ENCODE measurements at regions not wholly inside any gene's neighbourhood (a gene's known extent, or its start where the extent isn't known, plus 50 kb on each side); places are given as distances from the start of the nearest gene placed in this dataset.

- no peak for DNase-seq (ENCODE audit: extremely low read depth in 1 of 2, low read depth in 1 of 2)
Measured at GRCh38 chr2:128380061-128380889, 61.6 kb upstream of the HS6ST1 start.

DNA sequence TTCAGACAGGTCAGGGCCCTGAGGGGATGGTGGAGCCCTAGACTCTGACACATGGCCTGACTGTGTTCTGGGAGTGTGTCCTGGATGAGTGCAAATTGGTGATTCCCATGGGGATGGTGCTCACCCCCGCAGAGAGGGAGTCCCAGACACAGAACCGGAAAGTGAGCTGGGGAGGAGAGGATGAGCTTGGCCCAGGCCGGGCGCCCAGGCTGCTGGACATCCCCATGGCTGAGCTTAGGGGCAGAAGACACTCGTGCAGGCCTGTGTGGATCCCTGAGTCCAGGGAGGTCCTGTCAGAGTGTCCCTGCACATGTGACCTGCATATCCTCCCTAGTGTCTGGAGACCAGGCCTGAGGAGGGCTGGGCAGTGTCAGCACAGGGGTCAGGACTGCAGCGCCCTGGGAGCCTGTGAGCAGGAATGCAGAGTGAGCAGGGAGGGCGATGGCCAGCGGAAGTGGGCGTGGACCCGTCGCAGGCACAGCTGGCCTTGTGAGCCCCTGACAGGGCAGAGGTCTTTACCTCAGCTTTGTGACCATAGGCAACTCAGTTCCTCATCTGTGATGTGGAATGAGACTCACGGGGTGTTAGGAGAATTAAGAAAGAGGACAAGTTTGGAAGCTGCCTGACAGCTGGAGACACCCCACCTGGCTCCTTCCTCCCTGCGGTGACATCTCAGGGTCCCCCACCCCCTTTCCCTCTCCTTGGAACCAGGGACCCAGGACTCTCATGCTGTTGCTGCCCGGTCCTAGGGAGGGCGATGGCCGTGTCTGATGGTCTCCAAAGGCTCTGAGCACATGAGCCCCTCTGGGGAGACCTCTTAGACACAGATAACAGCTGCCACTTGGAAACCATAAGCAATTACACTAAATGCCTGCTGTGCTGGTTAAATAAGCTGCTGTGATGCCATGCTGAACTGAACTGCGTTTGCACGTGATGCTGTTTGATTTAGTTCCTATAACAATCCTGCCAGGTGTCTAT, 62.6 kb upstream of the HS6ST1 start:
- no peak for DNase-seq (ENCODE audit: extremely low read depth in 1 of 2, low read depth in 1 of 2)

DNA sequence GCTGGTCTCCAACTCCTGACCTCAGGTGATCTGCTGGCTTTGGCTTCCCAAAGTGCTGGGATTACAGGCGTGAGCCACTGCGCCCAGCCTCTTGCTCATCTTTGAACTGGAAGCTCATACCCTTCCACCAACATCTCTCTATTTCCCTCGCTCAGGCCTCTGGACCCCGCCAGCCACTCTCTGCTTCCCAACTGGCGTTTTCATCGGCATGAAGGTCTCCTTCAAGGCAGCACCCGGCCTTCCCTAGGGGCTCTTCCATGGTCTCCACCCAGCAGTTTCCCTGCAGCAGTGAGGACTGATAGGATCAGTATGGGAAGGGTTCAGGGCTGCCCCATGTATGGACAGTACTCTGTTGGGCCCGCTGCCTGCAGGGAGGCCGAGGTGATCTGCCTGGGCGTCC, 65.8 kb upstream of the HS6ST1 start:
- no peak for DNase-seq (ENCODE audit: extremely low read depth in 1 of 2, low read depth in 1 of 2)

- DNase-seq (ENCODE audit: extremely low read depth in 1 of 2, low read depth in 1 of 2), result no peak
Measured at GRCh38 chr2:128384956-128385355, 66.3 kb upstream of the HS6ST1 start.

DNA sequence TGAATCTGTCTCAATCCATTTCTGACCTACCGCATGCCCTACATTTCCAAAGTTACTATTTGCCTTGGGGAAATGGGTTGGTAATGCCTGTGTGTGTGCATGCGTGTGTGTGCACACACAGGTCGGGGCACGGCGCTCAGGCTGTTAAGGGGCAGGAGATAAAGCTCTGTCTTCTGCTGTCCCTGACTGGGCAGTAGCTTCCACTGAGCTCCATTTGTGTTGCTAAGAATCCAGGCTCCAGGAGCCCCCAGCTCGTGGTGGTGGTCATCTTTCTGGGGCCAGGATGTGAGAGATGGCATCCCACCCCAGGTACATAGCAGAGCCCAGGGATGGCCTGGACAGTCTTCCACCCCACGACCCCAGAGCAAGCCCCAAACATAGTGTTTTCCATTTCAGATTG, 66.7 kb upstream of the HS6ST1 start:
- DNase-seq (ENCODE audit: extremely low read depth in 1 of 2, low read depth in 1 of 2), result no peak

DNA sequence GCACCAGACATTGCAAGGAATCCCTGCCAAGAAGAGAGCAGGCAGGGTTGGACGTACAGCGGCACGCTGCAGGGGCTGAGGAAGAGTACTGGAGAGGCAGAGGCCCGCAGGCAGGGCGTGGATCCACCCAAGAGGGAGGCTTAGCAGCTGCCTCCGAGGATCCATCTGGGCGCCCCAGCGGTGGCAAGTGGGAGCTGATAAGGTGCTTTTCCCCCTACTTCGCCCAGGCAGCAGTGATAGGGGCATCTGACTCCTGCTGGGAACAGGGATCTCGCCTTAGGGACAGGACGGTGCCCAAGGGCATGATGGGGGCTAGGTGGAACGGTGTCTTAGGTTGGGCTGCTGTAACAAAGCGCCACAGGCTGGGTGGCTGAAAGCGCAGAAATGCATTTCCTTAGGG, 67.4 kb upstream of the HS6ST1 start:
- DNase-seq (ENCODE audit: extremely low read depth in 1 of 2, low read depth in 1 of 2), result no peak

DNA sequence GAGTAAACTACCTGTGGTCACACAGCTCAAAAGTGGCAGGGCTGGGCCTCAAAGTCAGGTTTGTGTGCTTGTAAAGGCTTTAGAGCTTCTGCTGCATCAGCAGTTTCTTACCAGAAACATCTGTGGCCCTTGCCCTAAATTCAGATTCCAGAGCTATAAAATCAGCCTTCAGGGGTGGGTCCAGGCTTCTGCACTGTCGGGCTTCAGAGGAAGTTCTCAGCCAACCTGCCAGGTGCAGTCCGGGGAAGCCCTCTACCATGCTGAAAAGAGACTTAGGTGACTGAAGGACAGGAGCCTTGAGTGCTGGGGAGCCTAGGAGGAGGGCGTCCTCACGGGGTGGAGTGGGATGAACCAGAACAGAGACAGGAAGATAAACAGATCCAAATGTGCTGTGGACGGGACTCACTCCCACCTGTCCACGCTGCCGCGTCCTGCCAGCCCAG, 69.9 kb upstream of the HS6ST1 start:
- no peak for DNase-seq (ENCODE audit: extremely low read depth in 1 of 2, low read depth in 1 of 2)

DNA sequence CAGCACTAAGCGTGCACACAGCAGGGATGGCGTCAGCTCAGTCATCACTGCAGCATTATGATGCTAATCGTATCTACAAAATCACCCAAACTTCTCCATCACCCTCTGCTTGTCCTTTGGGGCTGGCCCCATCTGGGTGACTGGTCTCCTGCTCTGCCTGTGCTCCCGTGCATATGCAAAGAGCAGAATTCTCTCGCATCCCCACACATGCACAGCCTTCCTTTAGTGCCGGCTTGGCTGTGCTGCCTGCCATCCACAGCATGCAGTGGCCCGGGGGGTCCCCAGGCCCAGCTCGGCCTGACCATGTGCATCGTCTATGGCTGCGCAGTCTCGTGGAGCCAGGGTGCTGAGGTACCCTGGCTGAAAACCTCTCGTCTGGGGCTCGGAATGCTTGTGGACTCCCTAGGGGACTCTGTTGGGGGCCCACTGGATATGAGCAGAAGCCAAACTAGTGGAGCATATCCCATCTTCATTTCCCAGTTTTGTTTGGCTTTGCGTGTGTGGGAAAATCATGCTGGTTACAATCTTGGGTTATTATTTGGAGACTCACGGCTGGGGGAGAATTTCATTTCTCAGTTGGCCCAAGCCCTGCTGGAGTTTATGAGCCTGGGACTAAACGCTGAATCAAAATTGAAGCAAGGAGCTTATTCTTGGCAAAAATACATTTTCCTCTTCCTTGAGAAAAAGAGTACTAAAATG, 70.9 kb upstream of the HS6ST1 start:
- no peak for DNase-seq (ENCODE audit: extremely low read depth in 1 of 2, low read depth in 1 of 2)

GRCh38 chr2:128390256-128390990, 71.8 kb upstream of the HS6ST1 start:
- no peak for DNase-seq (ENCODE audit: extremely low read depth in 1 of 2, low read depth in 1 of 2)

DNA sequence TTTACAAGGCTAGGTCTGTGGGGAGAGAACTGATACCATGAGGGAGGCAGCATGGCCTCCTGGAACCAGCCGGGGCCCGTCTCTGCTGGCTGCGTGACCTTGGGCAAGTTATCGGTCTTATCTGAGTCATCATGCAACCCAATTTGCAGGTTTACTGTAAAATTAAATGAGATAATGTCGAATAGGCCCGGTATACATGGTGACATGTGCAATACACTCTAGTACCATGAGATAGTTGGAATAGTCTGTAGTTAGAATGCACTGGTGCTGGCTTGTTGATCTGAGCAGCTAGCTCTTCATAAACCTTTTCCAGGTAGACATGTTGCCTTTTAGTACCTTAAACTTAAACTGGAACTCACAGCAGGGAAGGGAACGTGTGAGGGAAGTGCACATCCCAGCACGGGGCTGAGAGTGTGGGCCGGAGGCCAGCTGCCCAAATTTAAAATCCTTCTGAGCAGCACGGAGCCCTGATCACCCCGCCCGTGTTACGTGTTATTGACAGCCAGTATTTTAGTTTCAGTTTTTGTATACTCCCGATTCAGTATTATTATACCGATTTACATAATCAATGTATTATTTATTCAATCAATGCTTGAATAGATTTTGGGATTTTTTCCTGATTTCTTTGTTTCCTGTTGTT, 72.4 kb upstream of the HS6ST1 start:
- no peak for DNase-seq (ENCODE audit: extremely low read depth in 1 of 2, low read depth in 1 of 2)

GRCh38 chr2:128391679-128392078, 73.0 kb upstream of the HS6ST1 start:
- DNase-seq (ENCODE audit: extremely low read depth in 1 of 2, low read depth in 1 of 2), result no peak

DNA sequence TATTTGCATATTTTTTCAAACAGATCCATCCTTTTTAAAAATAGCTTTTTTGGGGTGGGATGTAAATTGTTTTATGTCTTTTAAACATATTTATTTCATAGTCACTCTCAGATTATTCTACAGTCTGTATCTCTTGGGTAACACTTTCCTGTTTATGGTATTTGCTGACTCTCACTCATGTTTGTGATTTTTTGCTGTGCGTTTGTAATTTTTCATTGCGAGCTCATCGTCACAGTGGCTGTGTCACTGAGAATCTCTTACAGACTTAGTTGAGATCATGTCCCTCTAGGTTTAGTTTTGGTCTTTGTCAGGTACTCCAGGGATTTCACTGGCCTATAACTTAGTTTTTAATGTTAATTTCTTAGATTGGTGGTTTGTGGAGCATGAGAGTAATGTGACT, 73.5 kb upstream of the HS6ST1 start:
- DNase-seq (ENCODE audit: extremely low read depth in 1 of 2, low read depth in 1 of 2), result no peak

- DNase-seq (ENCODE audit: extremely low read depth in 1 of 2, low read depth in 1 of 2), result no peak
Measured at GRCh38 chr2:128394007-128394730, 75.5 kb upstream of the HS6ST1 start.

DNA sequence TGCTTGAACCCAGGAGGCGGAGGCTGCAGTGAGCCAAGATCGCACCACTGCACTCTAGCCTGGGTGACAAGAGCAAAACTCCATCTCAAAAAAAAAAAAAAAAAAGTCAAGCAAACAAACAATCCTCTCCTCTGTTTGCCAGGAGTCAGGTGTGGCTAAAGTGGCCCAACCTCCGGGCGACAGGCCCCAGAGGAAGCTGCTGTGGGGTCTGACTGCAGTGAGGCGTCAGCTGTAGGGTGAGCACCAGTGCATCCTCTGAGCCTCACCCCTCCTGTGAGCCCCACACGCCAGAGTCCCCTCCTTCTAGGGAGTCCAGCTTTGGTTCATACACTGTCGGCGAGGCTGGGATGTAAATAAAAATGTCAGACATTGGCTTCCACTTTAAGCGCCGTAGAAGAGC, 76.5 kb upstream of the HS6ST1 start:
- DNase-seq (ENCODE audit: extremely low read depth in 1 of 2, low read depth in 1 of 2), result no peak

DNA sequence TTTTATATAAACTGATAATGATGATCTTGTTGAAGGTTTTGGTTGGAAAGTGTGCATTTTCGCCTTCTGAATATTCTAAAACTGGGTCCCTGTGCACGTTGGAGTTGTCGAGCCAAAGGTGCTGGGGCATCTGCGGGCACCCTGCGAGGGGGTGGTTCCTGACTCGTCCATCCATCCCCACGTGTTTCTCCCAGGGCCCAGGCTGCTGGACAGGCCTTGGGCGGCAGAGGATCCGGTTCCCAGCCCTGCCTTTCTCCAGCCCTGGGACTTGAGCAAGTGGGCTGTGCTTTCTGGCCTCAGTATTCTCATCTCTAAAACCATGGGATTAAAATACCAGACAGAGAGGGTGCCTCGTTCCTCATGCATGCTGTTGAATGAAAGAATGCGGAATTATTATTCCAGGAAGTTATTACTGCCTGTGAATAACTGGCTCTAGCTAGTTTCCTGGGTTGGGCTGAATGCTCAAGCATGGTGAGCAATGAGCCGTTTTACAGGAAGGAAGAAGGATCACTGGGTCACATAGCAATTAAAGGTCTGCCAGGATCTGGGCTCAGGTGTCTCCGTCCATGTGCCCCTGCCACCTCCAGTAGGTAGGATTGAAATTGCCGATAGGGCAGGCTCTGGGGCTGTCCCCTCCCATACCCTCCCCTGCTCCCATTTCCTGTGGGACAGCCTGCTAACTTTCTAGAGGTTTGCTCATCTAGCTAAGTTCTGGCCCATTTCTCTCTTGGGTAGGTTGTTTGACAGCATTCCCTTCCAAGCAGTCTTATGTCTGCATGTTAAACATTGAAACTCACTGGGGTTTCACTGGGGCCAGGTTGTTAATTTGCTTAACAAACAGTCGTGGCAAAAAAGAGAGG, 77.2 kb upstream of the HS6ST1 start:
- DNase-seq (ENCODE audit: extremely low read depth in 1 of 2, low read depth in 1 of 2), result no peak

GRCh38 chr2:128396500-128396891, 77.8 kb upstream of the HS6ST1 start:
- DNase-seq (ENCODE audit: extremely low read depth in 1 of 2, low read depth in 1 of 2), result no peak

DNA sequence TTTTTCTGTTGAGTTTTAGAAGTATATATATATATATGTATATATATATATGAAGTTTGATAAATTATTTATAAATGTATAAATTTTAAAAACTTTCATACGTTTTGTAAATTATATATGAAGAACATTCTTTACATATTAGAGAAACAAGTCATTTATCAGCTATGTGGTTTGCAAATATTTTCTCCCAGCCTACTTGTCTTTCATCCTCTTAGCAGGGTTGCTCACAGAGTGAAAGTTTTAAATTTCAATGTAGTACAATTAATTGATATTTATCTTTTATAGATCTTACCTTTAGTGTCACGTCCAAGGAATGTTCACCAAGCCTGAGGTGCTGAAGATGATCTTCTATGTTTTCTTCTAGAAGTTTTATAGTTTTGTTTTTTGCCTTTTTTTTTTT, 78.3 kb upstream of the HS6ST1 start:
- DNase-seq (ENCODE audit: extremely low read depth in 1 of 2, low read depth in 1 of 2), result no peak

DNA sequence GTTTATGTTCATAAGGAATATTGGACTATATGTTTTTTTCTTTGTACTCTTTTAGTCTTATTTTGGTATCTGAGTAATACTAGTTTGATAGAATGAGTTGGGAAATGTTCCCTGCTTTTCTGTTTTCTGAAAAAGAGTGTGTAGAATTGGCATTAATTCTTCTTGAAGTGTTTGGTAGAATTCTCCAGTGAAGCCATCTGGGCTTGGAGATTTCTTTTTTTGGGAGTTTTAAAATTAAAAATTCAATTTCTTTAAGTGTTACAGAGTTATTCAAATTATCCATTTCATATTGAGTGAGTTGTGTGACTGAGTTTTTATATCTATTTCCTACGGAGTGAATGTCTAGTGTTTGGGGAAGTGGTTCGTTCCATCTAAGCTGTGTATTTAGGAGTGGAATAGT, 80.6 kb upstream of the HS6ST1 start:
- DNase-seq (ENCODE audit: extremely low read depth in 1 of 2, low read depth in 1 of 2), result no peak

Data from stimulated activated CD8-positive, alpha-beta memory T cell treated with anti-CD3 and anti-CD28 coated beads, Interleukin-7, amount 100 ng/mL, for 48 hours (primary cell).